LHCN-M2 (cell line): ENCODE measurements at regions not wholly inside any gene's neighbourhood (a gene's known extent, or its start where the extent isn't known, plus 50 kb on each side); places are given as distances from the start of the nearest gene placed in this dataset.

Experiments used
- DNase-seq: peaks from one replicate; pipeline ENCODE4 v3.0.0-alpha.2; 2012; ENCODE audit warnings: low read depth

DNA sequence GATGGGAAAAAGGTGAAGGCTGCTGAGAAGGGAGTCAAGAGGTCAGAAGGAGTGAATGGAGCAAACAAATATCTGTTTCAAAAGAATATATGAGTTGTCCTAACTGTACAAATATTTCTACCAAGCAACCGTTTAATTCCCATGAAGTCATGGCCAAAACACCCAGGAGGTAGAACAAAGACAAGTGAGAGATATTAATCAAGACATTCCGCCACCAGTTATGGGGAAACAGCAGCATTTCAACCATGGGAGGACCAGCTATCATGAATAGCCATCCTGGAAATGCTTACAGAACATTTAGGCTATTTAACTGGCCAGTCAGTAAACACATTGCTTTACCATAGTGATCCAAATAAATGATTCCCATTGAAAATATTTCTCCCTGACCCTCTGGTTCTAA, 396.3 kb downstream of the IRS1 start:
- no peak for DNase-seq

DNA sequence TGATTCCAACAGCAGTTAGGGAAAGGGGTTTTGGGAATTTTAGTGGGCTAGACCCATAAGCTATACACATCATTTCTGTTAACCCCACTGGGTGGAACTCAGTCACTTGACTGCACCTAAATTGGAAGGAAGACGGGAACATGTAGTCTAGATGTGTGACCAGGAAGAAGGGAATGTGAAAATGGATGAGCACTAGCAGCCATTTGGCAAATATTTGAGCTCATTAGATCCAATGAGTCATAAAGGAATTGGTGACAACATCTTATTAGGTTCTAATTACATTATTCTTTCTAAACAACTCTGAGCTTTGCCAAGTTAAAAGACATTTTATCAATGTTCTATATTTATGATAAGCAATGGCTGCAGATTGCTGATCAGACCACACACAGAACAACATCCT, 400.6 kb downstream of the IRS1 start:
- no peak for DNase-seq

DNA sequence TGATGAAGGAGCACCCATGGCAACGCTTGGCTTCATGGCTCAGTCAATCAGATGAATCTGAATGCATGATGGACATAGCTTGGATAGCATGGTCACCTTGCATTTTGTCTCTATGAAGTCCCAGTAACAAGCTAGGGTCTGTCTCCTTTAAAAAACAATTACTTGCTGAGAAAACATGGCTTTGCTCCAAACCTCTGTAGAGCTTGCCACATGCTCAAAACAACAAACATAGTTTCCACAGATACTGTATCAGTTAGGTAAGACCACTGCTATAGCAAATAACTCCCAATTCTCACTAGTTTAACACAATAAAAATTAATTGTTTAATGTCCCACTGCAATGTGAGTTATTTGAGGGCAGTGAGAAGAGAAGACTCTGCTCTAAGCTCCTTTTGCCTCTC, 401.0 kb downstream of the IRS1 start:
- DNase-seq, result peak; percentile 47

DNA sequence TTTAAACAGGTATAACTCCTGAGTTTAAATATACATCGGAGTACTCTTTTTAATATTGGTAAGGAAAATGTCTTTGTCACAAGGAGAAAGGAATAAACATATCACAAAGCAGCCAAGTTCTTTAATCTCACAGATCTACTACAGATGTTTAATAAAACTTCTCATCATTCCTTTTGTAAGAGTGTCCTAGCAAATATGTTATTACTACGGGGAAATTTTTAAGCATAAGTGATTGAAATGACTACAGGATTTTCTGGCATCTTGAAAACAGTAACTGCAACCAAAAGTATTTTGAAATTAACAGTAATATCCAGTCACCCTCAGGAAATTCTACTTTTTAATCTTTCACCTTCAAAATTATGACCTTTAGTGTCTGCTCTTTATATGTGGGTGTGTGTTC, 403.1 kb downstream of the IRS1 start:
- no peak for DNase-seq

DNA sequence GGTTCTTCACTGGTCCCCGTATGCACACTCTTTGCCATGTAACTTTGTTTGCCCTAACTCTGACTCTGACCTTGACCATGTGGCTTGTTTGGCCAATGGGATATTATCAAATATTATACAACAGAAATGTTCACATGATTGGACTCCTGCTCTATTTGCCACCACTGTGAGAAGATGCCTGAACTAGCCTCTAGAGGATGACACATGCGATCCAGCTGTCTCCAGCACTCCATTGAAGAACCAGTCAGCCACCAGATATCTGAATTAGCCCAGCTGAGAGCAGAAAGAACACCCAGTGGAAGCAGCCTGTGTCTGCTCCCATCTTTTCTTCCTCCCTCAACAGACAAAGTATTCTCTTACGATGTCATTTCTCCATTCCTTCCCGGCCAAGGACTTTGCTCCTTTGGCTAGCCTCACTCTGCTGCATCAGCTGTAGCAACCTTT, 412.1 kb downstream of the IRS1 start:
- peak; percentile 87 for DNase-seq

DNA sequence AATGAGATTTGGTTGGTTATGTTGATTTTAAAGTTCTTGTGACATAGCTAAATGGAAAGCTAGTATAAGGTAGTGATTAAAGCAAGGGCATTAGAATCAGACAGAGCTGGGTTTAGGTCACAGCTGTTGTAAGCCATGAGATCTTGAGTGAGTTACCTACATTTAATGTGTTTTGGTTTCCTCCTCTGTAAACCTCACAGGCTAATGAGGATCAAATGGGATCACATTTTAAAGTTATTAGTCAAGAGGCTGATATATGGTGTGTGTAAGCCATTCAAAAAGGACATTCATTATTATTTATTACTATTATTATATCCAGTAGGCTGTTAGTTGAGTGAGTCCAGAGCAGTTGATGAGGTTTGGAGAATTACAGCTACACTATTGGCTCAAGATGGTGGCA, 416.2 kb downstream of the IRS1 start:
- DNase-seq, result peak; percentile 18

DNA sequence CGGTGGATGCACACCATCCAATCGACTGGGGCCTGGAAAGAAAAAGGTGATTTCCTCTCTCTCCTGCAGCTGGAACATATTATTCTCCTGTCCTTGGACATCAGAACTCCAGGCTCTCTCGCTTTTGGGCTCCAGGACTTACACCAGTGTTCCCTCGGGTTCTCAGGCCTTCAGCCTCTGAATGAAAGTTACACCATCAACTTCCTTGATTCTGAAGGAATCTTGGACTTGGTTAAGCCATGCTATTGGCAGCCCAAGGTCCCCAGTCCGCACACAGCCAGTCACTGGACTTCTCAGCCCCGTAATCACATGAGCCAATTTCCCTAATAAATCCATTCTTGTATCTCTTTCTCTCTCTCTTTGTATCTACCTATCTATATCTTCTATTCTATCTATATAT, 418.9 kb downstream of the IRS1 start:
- DNase-seq, result no peak

DNA sequence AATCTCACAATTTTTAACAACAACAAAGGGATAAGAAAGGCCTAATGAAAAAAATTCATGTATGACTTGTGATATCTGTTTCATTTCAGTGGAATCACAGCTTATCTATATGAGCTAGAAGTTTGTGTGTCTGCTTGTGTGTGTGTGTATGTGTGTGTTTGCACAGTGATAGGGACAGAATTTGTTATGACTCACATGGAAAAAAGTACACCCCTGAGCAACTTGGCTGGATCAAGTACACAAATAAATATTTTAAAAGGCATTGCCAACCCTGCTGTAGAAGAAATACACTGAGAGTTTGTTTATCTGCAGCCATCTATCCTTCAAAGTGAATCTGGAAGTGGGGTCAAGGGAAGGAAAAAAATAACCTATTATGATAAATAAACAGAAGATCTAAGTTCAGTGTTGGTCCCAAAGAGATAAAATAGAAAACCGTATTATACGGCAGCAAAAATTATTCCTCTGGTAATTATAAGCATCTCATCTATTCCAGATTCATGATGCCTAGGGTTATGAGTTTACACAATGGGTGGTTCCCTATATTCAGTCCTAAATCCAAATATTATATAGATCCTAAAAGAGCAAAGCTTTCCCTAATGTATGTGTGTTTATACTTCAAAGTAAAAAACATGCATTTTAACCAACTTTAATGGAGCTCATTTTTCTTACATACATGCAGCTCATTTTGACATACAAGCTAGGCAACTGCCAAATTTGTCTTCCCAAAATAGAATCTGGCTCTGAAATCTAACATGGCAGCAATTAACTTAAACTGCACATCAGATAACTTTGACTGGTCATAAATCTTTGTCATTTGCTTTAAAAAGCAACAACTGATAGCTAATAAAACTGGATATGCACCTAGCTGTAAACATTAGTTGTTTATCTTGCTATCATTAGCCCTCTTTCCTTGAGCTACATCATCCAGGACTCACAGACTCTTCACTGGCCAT, 420.6 kb downstream of the IRS1 start:
- peak; percentile 26 for DNase-seq

DNA sequence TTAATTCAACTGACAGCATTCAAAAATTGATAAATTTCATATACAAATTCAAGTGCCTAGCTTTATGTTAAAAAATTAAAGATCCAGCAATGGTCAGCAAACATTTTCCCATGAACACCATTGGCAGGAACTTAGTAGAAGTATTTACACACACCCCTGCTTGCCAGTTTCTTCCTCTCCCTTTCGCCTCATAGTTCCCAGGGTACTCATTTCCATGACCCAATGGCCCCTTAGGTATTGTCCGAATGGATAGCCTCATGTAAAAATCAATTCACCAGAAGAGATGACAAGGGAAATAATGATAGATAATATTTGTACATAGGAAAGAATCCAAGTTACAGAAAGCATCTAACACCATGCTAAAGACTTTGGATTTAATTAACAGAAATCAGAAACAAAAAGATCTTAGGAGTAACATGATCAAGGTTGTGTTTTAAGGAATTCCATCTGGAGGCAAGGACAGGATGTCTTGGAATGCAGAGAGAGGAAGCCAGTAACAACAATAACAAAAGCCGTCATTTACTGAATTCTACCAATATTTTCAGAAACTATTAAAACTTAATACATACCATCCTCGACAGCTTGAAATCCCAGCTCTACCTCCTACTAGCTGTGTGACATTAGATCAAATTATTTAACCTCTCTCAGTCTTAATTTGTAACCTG, 423.0 kb downstream of the IRS1 start:
- DNase-seq, result peak; percentile 17

DNA sequence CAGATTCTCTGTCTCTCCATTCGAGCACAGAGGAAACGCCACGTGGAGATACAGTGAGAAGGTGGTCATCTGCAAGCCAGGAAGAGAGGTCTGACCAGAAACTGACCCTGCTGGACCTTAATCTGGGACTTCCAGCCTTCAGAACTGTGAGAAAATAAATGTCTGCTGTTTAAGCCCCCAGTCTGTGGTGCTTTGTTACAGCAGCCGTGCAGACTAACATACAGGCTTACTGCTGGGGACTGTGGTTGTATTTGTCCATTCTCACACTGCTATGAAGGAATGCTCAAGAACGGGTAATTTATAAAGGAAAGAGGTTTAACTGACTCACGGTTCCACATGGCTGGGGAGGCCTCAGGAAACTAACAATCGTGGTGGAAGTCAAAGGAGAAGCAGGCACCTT, 432.7 kb downstream of the IRS1 start:
- DNase-seq, result no peak

DNA sequence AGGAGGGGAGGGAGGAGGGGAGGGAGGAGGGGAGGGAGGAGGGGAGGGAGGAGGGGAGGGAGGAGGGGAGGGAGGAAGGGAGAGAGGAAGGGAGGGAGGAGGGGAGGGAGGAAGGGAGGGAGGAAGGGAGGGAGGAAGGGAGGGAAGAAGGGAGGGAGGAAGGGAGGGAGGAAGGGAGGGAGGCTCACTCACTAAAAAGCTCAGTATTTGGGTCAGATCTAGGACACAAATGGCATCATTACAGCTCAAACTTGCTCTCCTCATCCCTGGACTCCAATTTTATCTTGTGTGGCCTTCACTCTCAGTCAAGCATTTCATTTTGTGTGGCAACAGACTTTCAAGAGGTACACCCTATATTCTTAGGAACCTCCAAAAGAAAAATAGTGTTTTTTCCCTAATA, 435.4 kb downstream of the IRS1 start:
- no peak for DNase-seq

DNA sequence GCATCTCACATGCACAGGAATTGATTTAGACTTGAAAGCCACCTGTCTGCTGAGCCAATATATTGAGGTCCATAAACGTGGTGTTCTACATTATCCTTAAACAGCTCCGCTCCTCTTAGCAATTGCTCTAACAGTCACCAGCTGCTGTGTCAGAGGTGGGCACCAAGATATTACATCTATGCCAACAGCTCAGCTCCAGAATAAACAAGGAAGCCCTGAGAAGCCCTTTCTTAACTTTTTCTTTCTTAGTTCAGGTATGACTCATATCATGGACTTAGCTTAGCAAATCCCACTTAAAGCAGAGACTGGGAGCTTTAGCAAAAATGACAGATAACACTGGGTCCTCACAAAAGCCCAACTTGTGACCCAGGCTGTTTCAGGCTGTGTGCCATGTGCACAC, 436.6 kb downstream of the IRS1 start:
- peak; percentile 76 for DNase-seq

DNA sequence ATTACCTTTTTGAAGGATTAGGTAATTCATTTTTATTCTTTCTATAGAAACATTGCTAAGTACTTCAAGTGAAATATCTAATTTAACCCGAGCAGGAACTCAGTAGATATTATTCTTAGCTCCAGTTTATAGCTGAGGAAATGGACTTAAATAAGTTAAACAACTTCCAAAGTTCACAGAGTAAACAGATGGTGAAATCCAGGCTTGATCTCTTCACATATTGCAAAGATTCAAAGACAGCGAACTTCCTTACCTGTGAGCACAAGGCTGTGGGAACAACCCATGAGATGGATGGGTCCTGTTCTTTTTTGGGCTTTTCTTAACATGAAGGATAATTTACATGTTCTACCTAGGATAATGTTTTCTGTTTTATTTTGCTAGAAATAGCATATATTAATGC, 439.0 kb downstream of the IRS1 start:
- DNase-seq, result no peak

DNA sequence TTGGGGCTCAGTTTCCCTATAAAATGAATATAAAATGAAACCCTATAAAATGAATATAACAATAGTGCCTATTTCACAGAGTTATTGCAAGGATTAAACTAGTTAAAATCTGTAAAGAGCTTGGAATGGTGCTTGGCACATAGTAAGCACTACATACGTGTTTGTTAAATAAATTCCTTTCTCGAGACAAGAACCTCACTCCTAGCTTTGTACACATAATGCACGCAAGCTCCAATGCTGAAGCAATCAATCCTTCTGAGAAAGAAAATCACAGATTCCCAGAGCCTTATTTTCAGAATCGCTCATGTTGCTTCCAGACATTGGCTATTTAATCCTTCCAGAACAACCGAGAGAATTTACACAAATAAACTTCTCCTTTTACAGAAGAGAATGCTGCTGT, 440.9 kb downstream of the IRS1 start:
- no peak for DNase-seq

DNA sequence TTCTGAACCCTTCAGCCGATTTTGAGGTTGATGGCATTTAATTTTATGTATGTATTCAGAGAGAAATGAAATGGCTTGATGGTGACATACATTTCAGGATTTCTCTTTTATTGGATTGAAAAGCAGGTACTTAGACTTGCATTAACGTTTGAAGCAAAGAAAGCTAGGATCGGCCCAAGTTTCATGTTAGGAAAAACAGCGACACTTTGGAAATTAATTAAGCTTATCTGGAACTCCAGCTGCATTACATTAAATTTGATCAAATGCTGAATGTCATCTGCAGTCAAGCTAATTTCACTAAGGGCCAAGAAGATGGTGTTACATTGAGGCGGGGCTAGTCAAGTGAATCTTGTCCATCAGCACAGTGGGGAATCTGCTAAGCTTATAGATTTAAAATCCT, 441.8 kb downstream of the IRS1 start:
- DNase-seq, result no peak

DNA sequence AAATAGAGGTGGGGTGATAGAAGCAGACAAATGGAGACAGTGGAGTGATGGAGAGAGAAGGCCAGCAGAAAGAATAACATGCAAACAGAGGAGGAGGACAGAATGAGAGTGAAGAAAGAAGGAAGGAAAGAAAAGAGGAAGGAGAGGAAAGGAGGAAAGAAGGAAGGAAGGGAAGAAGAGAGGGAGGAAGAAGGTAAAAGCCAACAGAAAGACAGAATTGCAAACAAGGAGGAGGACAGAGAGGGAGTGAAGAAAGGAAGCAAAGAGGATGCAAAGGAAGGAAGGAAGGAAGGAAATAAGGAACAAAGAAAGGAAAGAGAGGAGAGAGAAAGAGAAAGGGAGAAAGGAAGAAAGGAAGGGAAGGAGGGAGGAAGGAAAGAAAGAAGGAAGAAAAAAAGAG, 444.0 kb downstream of the IRS1 start:
- DNase-seq, result no peak

DNA sequence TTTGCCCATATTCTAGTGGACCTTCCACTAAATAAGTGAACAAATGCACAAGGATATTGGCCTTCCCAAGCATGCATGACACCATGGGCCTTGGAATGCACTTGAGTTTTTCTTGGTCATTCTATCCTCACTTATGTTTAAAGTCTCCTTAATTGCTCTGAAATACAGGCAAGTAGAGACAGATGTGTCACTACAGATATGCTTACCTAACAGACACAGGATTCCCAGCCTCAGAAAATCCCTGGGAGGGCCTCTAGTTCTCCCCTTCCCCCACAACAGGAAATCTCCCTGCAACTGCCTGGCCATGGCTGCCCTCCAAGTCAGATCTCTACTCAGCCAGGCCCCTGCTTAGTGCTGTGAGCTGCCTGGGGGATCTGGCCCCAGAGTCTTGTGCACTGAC, 445.2 kb downstream of the IRS1 start:
- DNase-seq, result no peak

DNA sequence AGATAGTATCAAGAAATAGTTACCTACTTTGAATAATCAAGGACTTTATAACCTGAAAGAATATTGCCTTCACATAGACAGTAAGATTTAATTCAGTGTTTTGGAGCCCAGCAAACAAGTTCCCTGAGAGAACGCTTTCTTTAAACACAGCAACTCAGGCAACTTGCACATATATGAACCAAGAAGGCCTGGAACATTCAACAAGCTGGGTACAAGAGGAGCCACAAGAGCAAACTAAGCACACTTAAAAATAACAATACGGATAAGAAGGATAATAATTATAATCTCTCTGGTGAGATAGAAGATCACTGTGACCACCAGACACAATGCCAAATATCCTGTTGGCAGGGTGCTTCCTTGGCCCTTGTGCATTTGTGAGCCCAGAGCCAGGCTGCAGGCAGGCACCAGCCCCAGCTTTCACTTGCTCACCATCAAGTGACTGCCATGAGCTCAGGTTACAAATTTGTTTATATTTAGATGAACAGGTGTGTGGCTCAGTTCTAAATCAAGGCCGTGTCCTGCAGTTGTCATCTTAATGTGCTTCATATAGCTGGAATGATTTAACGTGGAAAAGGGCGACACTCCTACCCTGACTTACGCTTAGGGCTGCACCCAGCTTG, 446.6 kb downstream of the IRS1 start:
- DNase-seq, result peak; percentile 17

DNA sequence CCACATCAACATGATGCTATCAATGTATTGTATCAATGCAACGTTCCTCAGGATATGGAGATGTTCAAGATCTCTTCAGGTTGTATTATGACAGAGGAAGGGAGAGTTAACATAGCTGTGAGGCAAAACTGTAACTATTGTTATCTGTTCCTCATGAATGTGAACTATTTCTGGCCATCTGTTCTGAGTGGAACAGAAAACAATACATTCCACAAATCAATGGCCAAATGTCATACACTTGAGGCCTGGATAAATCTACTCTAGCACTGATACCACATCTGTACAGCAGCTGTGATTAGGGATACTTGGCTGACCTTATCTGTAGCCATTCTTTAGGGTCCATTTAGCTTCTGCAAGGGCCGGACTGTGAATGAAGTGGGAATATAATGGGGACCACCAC, 447.9 kb downstream of the IRS1 start:
- DNase-seq, result no peak

DNA sequence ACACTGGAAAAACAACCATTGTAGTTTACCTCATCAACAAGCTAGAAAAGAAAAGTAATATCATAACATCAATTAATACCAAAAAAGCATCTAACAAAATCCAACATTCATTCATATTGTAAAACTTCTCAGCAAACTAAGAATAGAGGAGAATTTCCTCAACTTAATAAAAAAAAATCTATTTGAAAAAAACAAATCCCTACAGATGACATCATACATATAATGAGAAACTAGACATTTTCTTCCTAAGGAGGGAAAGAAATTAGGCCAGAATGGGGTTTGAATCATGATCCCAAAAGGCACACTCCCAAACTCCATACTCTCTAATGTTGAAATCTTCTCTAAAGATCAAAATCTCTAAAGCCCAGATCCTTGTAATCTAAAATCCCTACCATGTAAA, 460.0 kb downstream of the IRS1 start:
- no peak for DNase-seq

DNA sequence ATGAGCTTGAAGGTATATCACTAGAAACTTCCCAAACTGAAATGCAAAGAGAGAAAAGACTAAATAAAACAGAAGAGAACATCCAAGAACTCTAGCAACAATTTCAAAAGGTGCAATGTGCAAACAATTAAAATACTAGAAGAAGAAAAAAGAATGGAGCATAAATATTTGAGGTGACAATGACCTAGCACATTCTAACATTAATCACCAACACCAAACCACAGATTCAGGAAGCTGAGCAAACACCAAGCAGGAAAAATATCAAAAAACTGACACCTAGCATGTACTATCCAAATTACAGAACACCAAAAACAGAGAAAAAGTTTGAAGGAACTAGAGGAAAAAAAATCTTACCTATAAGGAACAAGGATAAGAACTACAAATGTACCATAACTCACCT, 460.8 kb downstream of the IRS1 start:
- peak; percentile 48 for DNase-seq

DNA sequence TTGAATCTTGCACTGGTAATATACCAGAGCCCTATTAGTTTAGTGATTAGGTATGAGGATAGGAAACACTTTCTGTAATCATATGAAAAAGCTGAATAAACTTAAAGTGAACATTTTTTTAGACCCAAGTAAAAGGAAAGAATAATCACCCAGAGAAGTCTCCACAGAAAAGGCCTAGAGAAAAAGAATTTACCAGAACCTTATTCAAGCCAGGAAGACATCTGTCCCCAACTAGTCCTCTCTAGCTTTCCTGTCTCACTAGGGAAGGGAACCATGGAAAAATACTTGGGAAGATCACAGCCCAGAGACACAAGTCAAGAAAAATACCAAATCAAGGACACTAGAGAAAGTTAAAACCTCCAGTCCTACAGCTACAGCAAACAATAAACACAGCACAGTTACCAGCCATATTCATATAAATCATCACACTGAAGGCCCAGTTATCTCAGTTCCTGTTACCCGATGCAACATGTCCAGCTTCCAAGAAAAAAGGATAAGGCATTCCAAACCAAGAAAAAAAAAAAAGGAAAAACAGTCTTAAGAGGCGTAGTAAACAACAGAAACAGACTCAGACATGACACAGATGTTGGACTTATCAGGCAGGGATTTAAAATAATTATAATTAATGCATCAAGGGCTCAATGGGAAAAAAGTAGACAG, 461.5 kb downstream of the IRS1 start:
- DNase-seq, result no peak
